ENCODE measurements at regions not wholly inside any gene's neighbourhood (a gene's known extent, or its start where the extent isn't known, plus 50 kb on each side); places are given as distances from the start of the nearest gene placed in this dataset.

GRCh38 chr16:6946802-6947201 lies 385.8 kb upstream of the RBFOX1 start:
- no peak for TF ChIP-seq CTCF (IDR thresholded peaks at IDR 0.05)
- no peak for TF ChIP-seq POLR2A (IDR thresholded peaks at IDR 0.05)
- WGBS, 4 donors: 42 to 58% (median 55%) methylated on average over 1 of the region's 1 CpG
- H3K4me1 ChIP-seq: no peaks in the 10 kb centered on the region
- no peak overlapping the region for H3K27ac ChIP-seq
- ATAC-seq (no peak), DNase-seq (no peak)
- no peaks in the 10 kb centered on the region for H3K36me3 ChIP-seq
- H3K9me3 ChIP-seq: no peaks in the 10 kb centered on the region
- H3K4me3 ChIP-seq: no peak overlapping the region
- intact Hi-C loops (cut with DNase I): no loop called here
- H3K27me3 ChIP-seq: no peaks in the 10 kb centered on the region

GRCh38 chr16:6946106-6946505 lies 386.5 kb upstream of the RBFOX1 start:
- Histone ChIP-seq H3K9me3 (no peaks in the 10 kb centered on the region), H3K27me3 (no peaks in the 10 kb centered on the region), H3K4me1 (no peaks in the 10 kb centered on the region), H3K36me3 (no peaks in the 10 kb centered on the region), H3K27ac (no peak overlapping the region), H3K4me3 (no peak overlapping the region)
- TF ChIP-seq POLR2A (IDR thresholded peaks at IDR 0.05): no peak
- no peak for TF ChIP-seq CTCF (IDR thresholded peaks at IDR 0.05)
- ATAC-seq (no peak), DNase-seq (no peak)
- WGBS, 4 donors: 44 to 77% (median 72%) methylated on average over 1 of the region's 1 CpG
- intact Hi-C loops (cut with DNase I): no loop called here

GRCh38 chr16:6940968-6941367 lies 391.7 kb upstream of the RBFOX1 start:
- Histone ChIP-seq H3K9me3 (no peaks in the 10 kb centered on the region), H3K27me3 (peaks cover 0 to under 1% (median 0%) of the 10 kb centered on the region in 9 donors), H3K27ac (no peak overlapping the region), H3K4me3 (no peak overlapping the region), H3K36me3 (no peaks in the 10 kb centered on the region), H3K4me1 (no peaks in the 10 kb centered on the region)
- DNase-seq (no peak), ATAC-seq (no peak)
- TF ChIP-seq POLR2A (IDR thresholded peaks at IDR 0.05) (no peak), CTCF (IDR thresholded peaks at IDR 0.05) (no peak)
- WGBS, 4 donors: 91 to 96% (median 94%) methylated on average over 5 of the region's 5 CpGs
- intact Hi-C loops (cut with DNase I): no loop called here

- Histone ChIP-seq H3K27ac (no peak overlapping the region), H3K36me3 (no peaks in the 10 kb centered on the region), H3K4me3 (no peak overlapping the region), H3K27me3 (peaks cover 0 to 5% (median 0%) of the 10 kb centered on the region in 9 donors), H3K4me1 (no peaks in the 10 kb centered on the region), H3K9me3 (peaks cover 0 to under 1% (median 0%) of the 10 kb centered on the region in 12 donors)
- DNase-seq: no peak
- 60 to 65% (median 63%) methylated on average over 5 of the region's 5 CpGs for WGBS, 4 donors
- ATAC-seq: no peak
- intact Hi-C loops (cut with DNase I): no loop called here
- TF ChIP-seq POLR2A (IDR thresholded peaks at IDR 0.05): no peak
- no peak for TF ChIP-seq CTCF (IDR thresholded peaks at IDR 0.05)
Observed at GRCh38 chr16:6937641-6938040, 395.0 kb upstream of the RBFOX1 start.

All from heart left ventricle (tissue), 16 donors.